ENCODE measurements at regions not wholly inside any gene's neighbourhood (a gene's known extent, or its start where the extent isn't known, plus 50 kb on each side); places are given as distances from the start of the nearest gene placed in this dataset.

GRCh38 chr10:90398566-90398965 lies 459.3 kb downstream of the HTR7 start:
- TF ChIP-seq, protein P1, sequence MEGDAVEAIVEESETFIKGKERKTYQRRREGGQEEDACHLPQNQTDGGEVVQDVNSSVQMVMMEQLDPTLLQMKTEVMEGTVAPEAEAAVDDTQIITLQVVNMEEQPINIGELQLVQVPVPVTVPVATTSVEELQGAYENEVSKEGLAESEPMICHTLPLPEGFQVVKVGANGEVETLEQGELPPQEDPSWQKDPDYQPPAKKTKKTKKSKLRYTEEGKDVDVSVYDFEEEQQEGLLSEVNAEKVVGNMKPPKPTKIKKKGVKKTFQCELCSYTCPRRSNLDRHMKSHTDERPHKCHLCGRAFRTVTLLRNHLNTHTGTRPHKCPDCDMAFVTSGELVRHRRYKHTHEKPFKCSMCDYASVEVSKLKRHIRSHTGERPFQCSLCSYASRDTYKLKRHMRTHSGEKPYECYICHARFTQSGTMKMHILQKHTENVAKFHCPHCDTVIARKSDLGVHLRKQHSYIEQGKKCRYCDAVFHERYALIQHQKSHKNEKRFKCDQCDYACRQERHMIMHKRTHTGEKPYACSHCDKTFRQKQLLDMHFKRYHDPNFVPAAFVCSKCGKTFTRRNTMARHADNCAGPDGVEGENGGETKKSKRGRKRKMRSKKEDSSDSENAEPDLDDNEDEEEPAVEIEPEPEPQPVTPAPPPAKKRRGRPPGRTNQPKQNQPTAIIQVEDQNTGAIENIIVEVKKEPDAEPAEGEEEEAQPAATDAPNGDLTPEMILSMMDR (IDR thresholded peaks at IDR 0.05; ENCODE audit: insufficient read depth, low read depth, low read length): no peak
- no peak for TF ChIP-seq EZH2 (IDR thresholded peaks at IDR 0.05; ENCODE audit: insufficient read depth, low read length)
